Loucy (cell line): ENCODE measurements at regions not wholly inside any gene's neighbourhood (a gene's known extent, or its start where the extent isn't known, plus 50 kb on each side); places are given as distances from the start of the nearest gene placed in this dataset.

Source experiments
- H2AFZ ChIP-seq: fragments of 200-600 bp; sonication (generic); 2 replicates; pipeline ENCODE4 v1.6.0; 2016; ENCODE audit warnings: antibody characterized with exemption, mild to moderate bottlenecking, low read length, moderate library complexity
- H3F3A ChIP-seq: fragments of 200-600 bp; 2 replicates; pipeline ENCODE4 v1.6.0; 2016; ENCODE audit warnings: antibody characterized with exemption, low read depth, mild to moderate bottlenecking
- H3K27me3 ChIP-seq: fragments of 200-600 bp; sonication (generic); 2 replicates; pipeline ENCODE4 v1.6.1; 2014; ENCODE audit warnings: low read length, mild to moderate bottlenecking; ENCODE audit not compliant: insufficient read depth, poor library complexity, severe bottlenecking
- H3K36me3 ChIP-seq: fragments of 200-600 bp; sonication (generic); 2 replicates; pipeline ENCODE4 v1.6.1; 2016; ENCODE audit warnings: low read length; ENCODE audit not compliant: insufficient read depth
- H3K4me1 ChIP-seq: fragments of 200-600 bp; sonication (generic); 2 replicates; pipeline ENCODE4 v1.5.1; 2014; ENCODE audit warnings: low read length, mild to moderate bottlenecking; ENCODE audit not compliant: insufficient read depth, poor library complexity, severe bottlenecking
- H3K4me2 ChIP-seq: fragments of 200-600 bp; sonication (generic); 2 replicates; pipeline ENCODE4 v1.6.0; 2014; ENCODE audit warnings: antibody characterized with exemption, low read length, low read depth, mild to moderate bottlenecking; ENCODE audit not compliant: poor library complexity, severe bottlenecking
- H3K4me3 ChIP-seq: fragments of 200-600 bp; sonication (generic); 2 replicates; pipeline ENCODE4 v1.5.1; 2014; ENCODE audit warnings: low read length, mild to moderate bottlenecking, mixed read lengths; ENCODE audit not compliant: poor library complexity, severe bottlenecking
- H3K79me2 ChIP-seq: fragments of 200-600 bp; sonication (generic); 2 replicates; pipeline ENCODE4 v1.6.1; 2014; ENCODE audit warnings: low read length; ENCODE audit not compliant: insufficient read depth
- H3K9ac ChIP-seq: fragments of 200-600 bp; sonication (generic); 2 replicates; pipeline ENCODE4 v1.6.0; 2014; ENCODE audit warnings: mild to moderate bottlenecking, low read depth, low read length, moderate library complexity; ENCODE audit not compliant: poor library complexity, severe bottlenecking
- H3K9me2 ChIP-seq: fragments of 200-600 bp; sonication (generic); replicated peaks from 2 replicates; pipeline ENCODE4 v1.6.1; 2016; ENCODE audit warnings: low read depth, low read length, mixed read lengths
- H3K9me3 ChIP-seq: fragments of 200-600 bp; sonication (generic); 2 replicates; pipeline ENCODE4 v1.6.1; 2014; ENCODE audit warnings: mild to moderate bottlenecking, antibody characterized with exemption, low read length, low read depth; ENCODE audit not compliant: insufficient read depth
- H4K20me1 ChIP-seq: fragments of 200-600 bp; sonication (generic); 2 replicates; pipeline ENCODE4 v1.6.0; 2014; ENCODE audit warnings: antibody characterized with exemption, low read length, mild to moderate bottlenecking; ENCODE audit not compliant: insufficient read depth, poor library complexity, severe bottlenecking
- EZH2phosphoT487 ChIP-seq: fragments of 200-600 bp; IDR thresholded peaks from 2 replicates; pipeline ENCODE4 v1.6.1; 2018; ENCODE audit warnings: antibody characterized with exemption, mild to moderate bottlenecking, moderate library complexity, borderline replicate concordance
- TF ChIP-seq, protein P1 (sequence below): fragments of 200-600 bp; sonication (generic); conservative IDR thresholded peaks from 2 replicates; pipeline ENCODE4 v1.5.1; 2014; ENCODE audit warnings: mild to moderate bottlenecking, antibody characterized with exemption, low read length

- no peak overlapping the region for H2AFZ ChIP-seq
- no peaks in the 10 kb centered on the region for H3K9me3 ChIP-seq
- no peak overlapping the region for H3K4me3 ChIP-seq
- no peaks in the 10 kb centered on the region for H3K79me2 ChIP-seq
- H3K9me2 ChIP-seq = no peaks in the 10 kb centered on the region
- H3K36me3 ChIP-seq = no peaks in the 10 kb centered on the region
- H3F3A ChIP-seq = no peaks in the 10 kb centered on the region
- TF ChIP-seq, protein P1, sequence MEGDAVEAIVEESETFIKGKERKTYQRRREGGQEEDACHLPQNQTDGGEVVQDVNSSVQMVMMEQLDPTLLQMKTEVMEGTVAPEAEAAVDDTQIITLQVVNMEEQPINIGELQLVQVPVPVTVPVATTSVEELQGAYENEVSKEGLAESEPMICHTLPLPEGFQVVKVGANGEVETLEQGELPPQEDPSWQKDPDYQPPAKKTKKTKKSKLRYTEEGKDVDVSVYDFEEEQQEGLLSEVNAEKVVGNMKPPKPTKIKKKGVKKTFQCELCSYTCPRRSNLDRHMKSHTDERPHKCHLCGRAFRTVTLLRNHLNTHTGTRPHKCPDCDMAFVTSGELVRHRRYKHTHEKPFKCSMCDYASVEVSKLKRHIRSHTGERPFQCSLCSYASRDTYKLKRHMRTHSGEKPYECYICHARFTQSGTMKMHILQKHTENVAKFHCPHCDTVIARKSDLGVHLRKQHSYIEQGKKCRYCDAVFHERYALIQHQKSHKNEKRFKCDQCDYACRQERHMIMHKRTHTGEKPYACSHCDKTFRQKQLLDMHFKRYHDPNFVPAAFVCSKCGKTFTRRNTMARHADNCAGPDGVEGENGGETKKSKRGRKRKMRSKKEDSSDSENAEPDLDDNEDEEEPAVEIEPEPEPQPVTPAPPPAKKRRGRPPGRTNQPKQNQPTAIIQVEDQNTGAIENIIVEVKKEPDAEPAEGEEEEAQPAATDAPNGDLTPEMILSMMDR = no peak
- no peak overlapping the region for H3K9ac ChIP-seq
- no peak overlapping the region for H3K4me2 ChIP-seq
- H4K20me1 ChIP-seq = no peaks in the 10 kb centered on the region
- no peaks in the 10 kb centered on the region for H3K27me3 ChIP-seq
- H3K4me1 ChIP-seq = no peaks in the 10 kb centered on the region
Measured at GRCh38 chr17:77055453-77055852, 85.3 kb upstream of the SEC14L1 start.

- Histone ChIP-seq H3K36me3 (no peaks in the 10 kb centered on the region), H3K4me2 (no peak overlapping the region)
Measured at GRCh38 chr17:77058016-77058415, 82.8 kb upstream of the SEC14L1 start.

GRCh38 chr17:77061669-77062068 is 79.1 kb upstream of the SEC14L1 start:
- no peaks in the 10 kb centered on the region for H3K4me1 ChIP-seq
- TF ChIP-seq, protein P1 = no peak
- no peak for TF ChIP-seq EZH2phosphoT487

More at GRCh38 chr17:77058016-77058415, 82.8 kb upstream of the SEC14L1 start:
- Histone ChIP-seq H3F3A (no peaks in the 10 kb centered on the region), H2AFZ (no peak overlapping the region), H3K27me3 (no peaks in the 10 kb centered on the region), H3K4me3 (no peak overlapping the region), H3K79me2 (no peaks in the 10 kb centered on the region), H3K4me1 (no peaks in the 10 kb centered on the region), H4K20me1 (no peaks in the 10 kb centered on the region), H3K9me2 (no peaks in the 10 kb centered on the region), H3K9ac (no peak overlapping the region), H3K9me3 (no peaks in the 10 kb centered on the region)
- TF ChIP-seq EZH2phosphoT487 = no peak
- TF ChIP-seq, protein P1 = no peak

More at GRCh38 chr17:77061669-77062068, 79.1 kb upstream of the SEC14L1 start:
- Histone ChIP-seq H3K9ac (no peak overlapping the region), H3K4me3 (no peak overlapping the region), H3K27me3 (no peaks in the 10 kb centered on the region), H2AFZ (no peak overlapping the region), H3K36me3 (no peaks in the 10 kb centered on the region), H3K9me3 (no peaks in the 10 kb centered on the region), H4K20me1 (no peaks in the 10 kb centered on the region), H3K4me2 (no peak overlapping the region), H3K79me2 (no peaks in the 10 kb centered on the region), H3F3A (no peaks in the 10 kb centered on the region), H3K9me2 (no peaks in the 10 kb centered on the region)
